Gastroesophageal sphincter (tissue), 3 donors: ENCODE measurements at regions not wholly inside any gene's neighbourhood (a gene's known extent, or its start where the extent isn't known, plus 50 kb on each side); places are given as distances from the start of the nearest gene placed in this dataset.

Experiments used
- CTCF ChIP-seq, 4 experiments: fragments of 200-600 bp in 2 of 4; fragments of 450-650 bp in 2 of 4; sonication (generic) in 1 of 4; IDR thresholded peaks; one replicate each; pipeline ENCODE4 v1.5.1; 2017 to 2019; ENCODE audit warnings: antibody characterized with exemption in 4 of 4, mild to moderate bottlenecking in 2 of 4, moderate library complexity in 2 of 4
- EP300 ChIP-seq: sonication (generic); formaldehyde crosslinking; IDR thresholded peaks from one replicate; pipeline ENCODE4 v1.6.1; 2017; ENCODE audit warnings: antibody characterized with exemption, mild to moderate bottlenecking
- POLR2A ChIP-seq, 2 donors: fragments of 450-650 bp; IDR thresholded peaks; one replicate each; pipeline ENCODE4 v1.6.1; 2017; ENCODE audit warnings: antibody characterized with exemption in 2 of 2, mild to moderate bottlenecking in 2 of 2, moderate library complexity in 1 of 2
- POLR2AphosphoS5 ChIP-seq: sonication (generic); formaldehyde crosslinking; IDR thresholded peaks from one replicate; pipeline ENCODE4 v1.6.1; 2017; ENCODE audit warnings: antibody characterized with exemption

DNA sequence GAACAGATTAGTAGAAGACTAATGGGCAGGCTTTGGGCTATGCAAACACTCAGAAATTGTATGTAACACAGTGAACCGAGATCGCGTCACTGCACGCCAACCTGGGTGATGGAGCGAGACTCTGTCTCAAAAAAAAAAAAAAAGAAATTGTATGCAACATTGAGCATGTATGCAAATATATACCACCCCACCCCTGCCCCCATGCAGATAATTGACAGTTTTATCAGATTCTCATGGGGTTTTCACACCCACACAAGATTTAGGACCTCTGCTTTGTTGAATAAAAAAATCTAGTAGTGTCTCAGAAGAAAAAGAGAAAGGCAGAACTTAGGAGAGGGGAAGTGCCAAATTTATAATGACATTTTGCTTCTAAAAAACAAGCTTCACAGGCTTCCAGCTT is 131.6 kb upstream of the FN1 start:
- no peak for TF ChIP-seq EP300
- TF ChIP-seq CTCF (IDR thresholded peaks at IDR 0.05) = no peak
- TF ChIP-seq POLR2AphosphoS5 = no peak
- no peak for TF ChIP-seq POLR2A (IDR thresholded peaks at IDR 0.05)
